Endothelial cell of umbilical vein (primary cell): ENCODE measurements at regions not wholly inside any gene's neighbourhood (a gene's known extent, or its start where the extent isn't known, plus 50 kb on each side); places are given as distances from the start of the nearest gene placed in this dataset.

Source experiments
- BruUV-seq: library from RNA; stranded (reverse); fragments of 400-500 nt; replicated peaks from 2 replicates; lab custom pipeline; 2021; lab: Mats Ljungman, UMichigan
- CTCF ChIA-PET: fragments of 300-600, 350-600 bp; sonication (Branson Sonifier 250); formaldehyde crosslinking; loops from one replicate; lab custom pipeline; 2021; ENCODE audit warnings: antibody characterized with exemption, inconsistent platforms; lab: Charles Lee
- POLR2A ChIA-PET: fragments of 300-600, 350-600 bp; sonication (Branson Sonifier 250); formaldehyde crosslinking; loops from one replicate; lab custom pipeline; 2021; ENCODE audit warnings: antibody characterized with exemption, inconsistent platforms; lab: Charles Lee
- DNase-seq: peaks from one replicate; pipeline ENCODE4 v3.0.0-alpha.2; 2011; ENCODE audit warnings: low read depth, low spot score
- FAIRE-seq: peaks from 2 replicates; lab custom pipeline; 2011; peaks lifted over from hg19 to GRCh38; lab: Jason Lieb, UNC
- H2AFZ ChIP-seq: 2 replicates; pipeline ENCODE4 v1.6.0; 2012; ENCODE audit warnings: low read depth, low read length, control low read depth, inconsistent platforms
- H3K27ac ChIP-seq: 2 replicates; pipeline ENCODE4 v1.5.1; 2011; ENCODE audit warnings: low read depth, mild to moderate bottlenecking, control low read depth, low read length, moderate library complexity; ENCODE audit not compliant: insufficient read depth
- H3K27me3 ChIP-seq, 2 experiments: 2 replicates each; pipeline versions ENCODE4 v1.6.0 to v1.6.1; 2011; ENCODE audit warnings: low read length in 2 of 2, mixed read lengths in 1 of 2; ENCODE audit not compliant: control insufficient read depth in 2 of 2, insufficient read depth in 2 of 2
- H3K36me3 ChIP-seq, 2 experiments: 2 replicates in 1 of 2; 3 replicates in 1 of 2; pipeline ENCODE4 v1.5.1; 2011; ENCODE audit warnings: low read length in 2 of 2, mild to moderate bottlenecking in 1 of 2, moderate library complexity in 1 of 2; ENCODE audit not compliant: control insufficient read depth in 2 of 2, insufficient read depth in 2 of 2; ENCODE audit errors: extremely low read depth in 1 of 2
- H3K4me1 ChIP-seq: 3 replicates; pipeline ENCODE4 v1.5.1; 2011; ENCODE audit warnings: mild to moderate bottlenecking, low read length; ENCODE audit not compliant: control insufficient read depth, insufficient read depth; ENCODE audit errors: extremely low read depth
- H3K4me2 ChIP-seq: 2 replicates; pipeline ENCODE4 v1.6.1; 2011; ENCODE audit warnings: low read length, control low read depth, mixed read lengths; ENCODE audit not compliant: insufficient read depth
- H3K4me3 ChIP-seq, 3 experiments: fragments of 200-600 bp in 1 of 3; sonication (generic), shearing (Covaris generic) in 1 of 3; replicated peaks in 1 of 3; 2 replicates each; pipeline ENCODE4 v1.5.1; 2011 to 2016; ENCODE audit warnings: control low read depth in 3 of 3, low read length in 3 of 3, mild to moderate bottlenecking in 2 of 3, inconsistent platforms in 1 of 3, low read depth in 1 of 3, moderate library complexity in 1 of 3; ENCODE audit not compliant: insufficient read depth in 1 of 3
- H3K79me2 ChIP-seq: 2 replicates; pipeline ENCODE4 v1.6.0; 2012; ENCODE audit warnings: low read length, inconsistent platforms; ENCODE audit not compliant: control insufficient read depth, insufficient read depth
- H3K9ac ChIP-seq: replicated peaks from 2 replicates; pipeline ENCODE3; 2011; ENCODE audit warnings: low read length, control low read depth; ENCODE audit not compliant: insufficient read depth; ENCODE audit errors: extremely low read depth
- H3K9me1 ChIP-seq: replicated peaks from 3 replicates; pipeline ENCODE4 v1.6.0; 2011; ENCODE audit warnings: mild to moderate bottlenecking, low read length; ENCODE audit not compliant: control insufficient read depth, insufficient read depth; ENCODE audit errors: extremely low read depth
- H3K9me3 ChIP-seq: replicated peaks from 2 replicates; pipeline ENCODE4 v1.5.1; 2012; ENCODE audit warnings: low read length, inconsistent platforms; ENCODE audit not compliant: control insufficient read depth, insufficient read depth
- H4K20me1 ChIP-seq: replicated peaks from 2 replicates; pipeline ENCODE3; 2011; ENCODE audit warnings: mild to moderate bottlenecking, low read length; ENCODE audit not compliant: control insufficient read depth, insufficient read depth; ENCODE audit errors: extremely low read depth
- CTCF ChIP-seq, 2 donors: IDR thresholded peaks; 1 replicate in 1 of 2; 2 replicates in 1 of 2; pipeline ENCODE4 v1.5.1; 2011; ENCODE audit warnings: low read length in 2 of 2, mild to moderate bottlenecking in 2 of 2, moderate library complexity in 2 of 2, control low read depth in 1 of 2, inconsistent platforms in 1 of 2, low read depth in 1 of 2; ENCODE audit not compliant: insufficient read depth in 1 of 2; ENCODE audit errors: extremely low read depth in 1 of 2
- EZH2 ChIP-seq: IDR thresholded peaks from 2 replicates; pipeline ENCODE4 v1.6.1; 2012; ENCODE audit warnings: borderline replicate concordance, low read depth, mild to moderate bottlenecking, moderate library complexity, low read length, inconsistent platforms; ENCODE audit not compliant: severe bottlenecking
- FOS ChIP-seq: IDR thresholded peaks from 2 replicates; pipeline ENCODE4 v1.6.1; 2011; ENCODE audit warnings: mild to moderate bottlenecking, low read length, moderate library complexity, borderline replicate concordance; ENCODE audit not compliant: insufficient read depth
- GATA2 ChIP-seq: IDR thresholded peaks from 2 replicates; pipeline ENCODE4 v1.7.0; 2011; ENCODE audit warnings: low read depth, mild to moderate bottlenecking, moderate library complexity, mixed read lengths, low read length; ENCODE audit not compliant: insufficient read length, insufficient read depth
- JUN ChIP-seq: IDR thresholded peaks from 2 replicates; pipeline ENCODE4 v1.6.1; 2011; ENCODE audit warnings: borderline replicate concordance, low read depth; ENCODE audit not compliant: insufficient read length, insufficient read depth
- MAX ChIP-seq: IDR thresholded peaks from 2 replicates; pipeline ENCODE4 v1.6.1; 2011; ENCODE audit not compliant: insufficient read depth, insufficient read length
- MYC ChIP-seq: IDR thresholded peaks from one replicate; pipeline ENCODE4 v1.6.1; 2011; ENCODE audit warnings: mild to moderate bottlenecking, low read depth, low read length
- POLR2A ChIP-seq: IDR thresholded peaks from 2 replicates; pipeline ENCODE4 v1.6.1; 2012; ENCODE audit warnings: low read depth, mild to moderate bottlenecking, control low read depth, low read length
- POLR2AphosphoS5 ChIP-seq: IDR thresholded peaks from 2 replicates; pipeline ENCODE4 v1.6.1; 2012; ENCODE audit warnings: low read depth, mild to moderate bottlenecking, control low read depth, low read length, moderate library complexity; ENCODE audit not compliant: insufficient read depth
- dilution Hi-C: fragments of 300-500 bp; cut with MboI; formaldehyde crosslinking; loops from one replicate; pipeline ENCODE4 v1.15.0; 2019; ENCODE audit warnings: low sequenced_read_pairs; ENCODE audit not compliant: extremely low pct_ligation_motif_present
- intact Hi-C: fragments of 100-400 bp; cut with micrococcal nuclease; formaldehyde crosslinking; loops from one replicate; pipeline ENCODE4 v1.10.0; 2022

GRCh38 chr20:11108102-11108810 is 434.5 kb upstream of the JAG1 start:
- H3K27me3 ChIP-seq = no peaks in the 10 kb centered on the region
- H3K27ac ChIP-seq = no peak overlapping the region
- no peak overlapping the region for H2AFZ ChIP-seq
- ChIA-PET POLR2A (no interaction called here), CTCF (no interaction called here)
- H3K9ac ChIP-seq = no peak overlapping the region
- FAIRE-seq = no peak
- intact Hi-C loops (no loop called here), dilution Hi-C loops (no loop called here)
- no peaks in the 10 kb centered on the region for H4K20me1 ChIP-seq
- no peaks in the 10 kb centered on the region for H3K79me2 ChIP-seq
- H3K9me3 ChIP-seq = no peaks in the 10 kb centered on the region
- no peak overlapping the region for H3K4me2 ChIP-seq
- H3K36me3 ChIP-seq = no peaks in the 10 kb centered on the region
- no peaks in the 10 kb centered on the region for H3K9me1 ChIP-seq
- BruUV-seq = no TSS peak
- H3K4me1 ChIP-seq = peaks cover 16% of the 10 kb centered on the region
- DNase-seq = peak; percentile 31
- no peak for TF ChIP-seq FOS
- TF ChIP-seq MYC = no peak
- no peak for TF ChIP-seq EZH2
- TF ChIP-seq JUN = no peak
- TF ChIP-seq POLR2AphosphoS5 = no peak
- no peak for TF ChIP-seq GATA2
- no peak for TF ChIP-seq MAX
- no peak for TF ChIP-seq CTCF (IDR thresholded peaks at IDR 0.05; ENCODE audit: extremely low read depth in 1 of 2, insufficient read depth in 1 of 2, low read depth in 1 of 2, low read length in 2 of 2)
- no peak for TF ChIP-seq POLR2A
- H3K4me3 ChIP-seq = no peak overlapping the region
